Fibroblast of skin of back (primary cell): ENCODE measurements at regions not wholly inside any gene's neighbourhood (a gene's known extent, or its start where the extent isn't known, plus 50 kb on each side); places are given as distances from the start of the nearest gene placed in this dataset.
A peak's percentile ranks its signal among the peaks of the same experiment; 100 is the strongest.

Experiments used
- DNase-seq: peaks from one replicate; pipeline ENCODE4 v3.0.0-alpha.2; 2013

GRCh38 chr3:11089931-11090330 lies 64.4 kb upstream of the HRH1 start:
- no peak for DNase-seq

DNA sequence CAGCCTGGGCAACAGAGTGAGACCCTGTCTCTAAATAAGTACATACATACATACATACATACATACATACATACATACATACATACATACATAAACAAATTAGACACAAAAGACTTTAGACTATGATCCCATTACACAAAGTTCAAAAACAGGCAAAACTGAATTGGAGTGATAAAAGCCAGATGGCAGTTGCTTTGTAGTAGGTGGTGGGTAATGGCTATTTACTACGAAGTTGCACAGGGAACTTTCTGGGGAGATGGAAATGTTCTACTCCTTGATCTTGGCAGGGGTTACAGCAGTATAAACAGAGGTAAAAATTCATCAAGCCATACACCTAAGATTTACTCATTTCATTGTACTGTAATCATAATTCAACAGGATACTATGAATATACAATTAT lies 63.7 kb upstream of the HRH1 start:
- DNase-seq: no peak

- no peak for DNase-seq
These were observed 63.2 kb upstream of the HRH1 start for GRCh38 chr3:11091088-11091590.

DNA sequence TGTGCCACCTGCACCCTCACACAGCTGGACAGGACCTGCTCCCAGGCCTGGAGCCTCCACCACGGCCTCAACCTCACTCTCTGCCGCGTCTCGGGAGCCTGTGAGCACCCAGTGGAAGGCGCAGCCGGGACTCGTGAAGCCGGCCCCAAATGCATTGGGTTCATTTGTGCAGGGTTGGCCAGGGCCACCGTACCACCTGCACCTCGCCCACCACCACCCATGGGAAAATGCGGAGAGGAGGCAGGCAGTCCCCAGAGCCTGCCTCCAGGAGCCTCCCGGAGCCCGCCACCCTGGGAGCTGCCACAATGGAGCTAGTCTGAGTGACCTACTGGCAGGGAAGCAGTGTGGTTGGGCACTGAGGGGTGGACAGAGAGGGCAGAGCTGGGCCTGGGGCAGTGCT lies 62.5 kb upstream of the HRH1 start:
- DNase-seq: no peak

DNA sequence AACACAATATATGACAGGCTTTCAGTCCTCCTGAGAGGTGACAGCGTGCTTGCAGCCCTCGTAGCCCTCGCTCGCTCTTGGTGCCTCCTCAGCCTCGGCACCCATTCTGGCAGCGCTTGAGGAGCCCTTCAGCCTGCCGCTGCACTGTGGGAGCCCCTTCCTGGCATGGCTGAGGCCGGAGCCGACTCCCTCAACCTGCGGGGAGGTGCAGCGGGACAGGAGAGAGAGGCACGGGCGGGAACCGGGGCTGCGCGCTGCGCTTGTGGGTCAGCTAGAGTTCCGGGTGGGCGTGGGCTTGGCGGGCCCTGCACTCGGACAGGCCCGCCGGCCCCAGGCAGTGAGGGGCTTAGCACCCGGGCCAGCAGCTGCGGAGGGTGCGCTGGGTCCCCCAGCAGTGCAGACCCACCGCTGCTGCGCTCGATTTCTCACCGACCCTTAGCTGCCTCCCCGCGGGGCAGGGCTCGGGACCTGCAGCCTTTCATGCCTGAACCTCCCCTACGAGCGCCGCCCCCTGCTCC lies 60.4 kb upstream of the HRH1 start:
- no peak for DNase-seq

DNA sequence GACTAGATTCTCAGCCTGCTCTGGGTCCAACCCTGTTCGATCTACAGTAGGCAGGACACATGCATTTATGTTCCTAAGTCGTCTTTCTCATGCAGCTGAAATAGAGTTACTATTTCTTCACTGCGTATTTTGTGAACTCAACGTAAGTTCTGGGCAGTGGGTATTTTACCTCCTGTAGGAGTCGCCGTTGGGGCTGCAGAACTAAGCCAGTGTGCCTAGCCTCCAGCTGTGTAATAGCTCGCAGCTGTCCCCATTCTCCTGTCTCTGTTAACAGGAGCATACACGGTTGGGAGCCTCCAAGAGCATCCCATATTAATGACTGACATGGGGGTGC lies 58.4 kb upstream of the HRH1 start:
- peak; percentile 17 for DNase-seq

DNA sequence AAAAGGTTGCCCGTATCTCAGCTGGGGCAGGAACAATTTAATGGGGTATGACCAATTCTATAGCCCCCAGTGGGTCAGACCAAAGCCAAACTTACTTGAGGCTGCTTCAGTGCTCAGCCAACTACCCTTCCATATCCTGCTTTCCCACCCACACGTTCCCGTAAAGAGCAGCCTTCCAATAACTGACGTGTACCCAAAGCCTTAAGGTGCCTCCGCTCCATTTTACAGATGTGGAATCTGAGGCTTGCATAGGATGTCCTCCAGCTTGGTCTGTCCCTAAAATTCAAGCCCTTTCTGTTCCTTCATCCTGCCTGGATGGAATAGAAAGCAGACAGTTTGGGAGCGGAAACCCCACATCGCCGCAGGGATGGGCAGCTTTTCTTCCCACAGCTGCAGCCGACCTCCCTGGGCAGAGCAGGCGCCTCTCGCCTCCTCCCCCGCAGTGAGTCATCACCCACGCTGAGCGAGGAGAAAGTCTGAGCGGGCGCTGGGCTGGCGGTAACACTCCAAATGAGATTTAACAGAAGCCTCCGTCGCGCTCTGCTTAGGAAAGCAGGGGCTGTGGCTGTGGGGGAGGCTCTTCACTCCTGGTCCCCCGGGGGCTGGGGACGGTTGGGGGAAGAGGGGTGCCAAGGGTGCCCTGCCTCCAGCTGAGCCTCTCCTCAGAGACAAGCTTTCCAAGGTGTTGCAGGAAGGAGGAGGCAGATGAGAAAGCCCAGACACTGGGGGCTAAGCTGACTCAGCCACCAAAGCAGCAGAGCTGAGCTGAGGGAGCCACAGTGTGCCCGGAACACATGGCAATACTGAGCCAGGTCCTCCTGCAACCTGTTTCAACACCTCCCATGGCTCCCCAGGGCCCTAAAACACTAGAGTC lies 57.8 kb upstream of the HRH1 start:
- peak; percentile 94 for DNase-seq

DNA sequence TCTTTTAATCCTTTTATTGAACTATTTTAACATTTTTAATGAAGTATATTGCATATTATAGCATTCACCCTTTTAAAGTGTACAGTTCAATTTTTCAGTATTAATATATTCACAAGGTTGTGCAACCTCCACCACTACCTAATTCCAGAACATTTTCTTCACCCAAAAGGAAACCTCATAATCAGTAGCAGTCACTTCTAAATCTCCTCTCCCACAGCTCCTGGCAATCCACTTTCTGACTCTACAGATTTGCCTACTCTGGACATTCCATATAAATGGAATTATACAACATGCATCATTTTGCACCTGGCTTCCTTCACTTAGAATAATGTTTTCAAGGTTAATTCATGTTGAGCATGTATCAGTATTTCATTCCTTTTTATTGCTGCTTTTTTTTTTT lies 55.0 kb upstream of the HRH1 start:
- no peak for DNase-seq
